HCT116 (cell line): ENCODE measurements at regions not wholly inside any gene's neighbourhood (a gene's known extent, or its start where the extent isn't known, plus 50 kb on each side); places are given as distances from the start of the nearest gene placed in this dataset.

Experiments
- ATAC-seq: fragments of 200-7000 bp; cut with Tn5 transposase; 2 replicates; pipeline ENCODE4 v1.9.1; 2020; ENCODE audit warnings: mild to moderate bottlenecking, moderate library complexity
- BruUV-seq: library from RNA; stranded (reverse); fragments of 400-500 nt; replicated peaks from 2 replicates; lab custom pipeline; 2021; lab: Mats Ljungman, UMichigan
- CTCF ChIA-PET: fragments of 300-600 bp; sonication (Branson Sonifier 250); formaldehyde crosslinking; loops from one replicate; lab custom pipeline; 2021; ENCODE audit warnings: antibody characterized with exemption; lab: Charles Lee
- POLR2A ChIA-PET: fragments of 300-600, 350-600 bp; sonication (Branson Sonifier 250); formaldehyde crosslinking; loops from one replicate; lab custom pipeline; 2021; ENCODE audit warnings: antibody characterized with exemption; lab: Charles Lee
- RAD21 ChIA-PET, 2 experiments: fragments of 300-600 bp; sonication (Branson Sonifier 250); formaldehyde crosslinking; loops; one replicate each; lab custom pipeline; 2023; ENCODE audit warnings: low total read pairs in 2 of 2; ENCODE audit not compliant: uncharacterized antibody in 2 of 2, unreplicated experiment in 2 of 2, low non-redundant PET in 1 of 2; lab: Charles Lee
- DNase-seq: peaks from one replicate; pipeline ENCODE4 v3.0.0-alpha.2; 2010; ENCODE audit warnings: low read depth, low spot score
- H2AFZ ChIP-seq: fragments of 200-600 bp; shearing (Covaris generic), sonication (generic); 2 replicates; pipeline ENCODE4 v1.6.1; 2017; ENCODE audit warnings: low read depth, mixed run types, mixed read lengths, antibody characterized with exemption, low read length; ENCODE audit not compliant: poor library complexity, severe bottlenecking
- H3K27ac ChIP-seq: 2 replicates; pipeline ENCODE4 v1.5.1; 2012; ENCODE audit warnings: low read depth, low read length
- H3K27me3 ChIP-seq: fragments of 200-600 bp; sonication (generic); 2 replicates; pipeline ENCODE4 v1.6.1; 2016; ENCODE audit warnings: mixed run types, low read length, mixed read lengths; ENCODE audit not compliant: insufficient read depth
- H3K36me3 ChIP-seq, 2 experiments: fragments of 200-500 bp in 1 of 2; fragments of 200-600 bp in 1 of 2; sonication (Bioruptor generic) in 1 of 2; sonication (generic) in 1 of 2; 2 replicates each; pipeline versions ENCODE4 v1.5.1 to v1.6.1; 2014 to 2016; ENCODE audit warnings: low read length in 2 of 2, inconsistent platforms in 1 of 2, mixed read lengths in 1 of 2, mixed run types in 1 of 2; ENCODE audit not compliant: insufficient read depth in 2 of 2, control insufficient read depth in 1 of 2
- H3K4me1 ChIP-seq, 2 experiments: fragments of 200-600 bp in 1 of 2; sonication (generic) in 1 of 2; 2 replicates each; pipeline versions ENCODE4 v1.5.1 to v1.6.1; 2012 to 2017; ENCODE audit warnings: low read length in 2 of 2, inconsistent platforms in 1 of 2, mild to moderate bottlenecking in 1 of 2, mixed read lengths in 1 of 2, mixed run types in 1 of 2, moderate library complexity in 1 of 2; ENCODE audit not compliant: insufficient read depth in 2 of 2, control insufficient read depth in 1 of 2
- H3K4me2 ChIP-seq: fragments of 200-600 bp; sonication (generic); 2 replicates; pipeline ENCODE4 v1.6.1; 2017; ENCODE audit warnings: mixed run types, low read length, mixed read lengths
- H3K4me3 ChIP-seq, 2 experiments: fragments of 200-600 bp in 1 of 2; sonication (generic) in 1 of 2; replicated peaks in 1 of 2; 2 replicates each; pipeline ENCODE4 v1.5.1; 2011 to 2016; ENCODE audit warnings: low read length in 2 of 2, control low read depth in 1 of 2, low read depth in 1 of 2, mild to moderate bottlenecking in 1 of 2, mixed read lengths in 1 of 2, mixed run types in 1 of 2
- H3K79me2 ChIP-seq: fragments of 200-600 bp; sonication (generic); 2 replicates; pipeline ENCODE4 v1.6.1; 2017; ENCODE audit warnings: mild to moderate bottlenecking, mixed run types, low read length, moderate library complexity, mixed read lengths; ENCODE audit not compliant: insufficient read depth
- H3K9ac ChIP-seq: fragments of 200-600 bp; sonication (generic); 2 replicates; pipeline ENCODE4 v1.6.1; 2016; ENCODE audit warnings: low read length, mixed read lengths
- H3K9me2 ChIP-seq: fragments of 200-600 bp; sonication (generic), shearing (Covaris generic); 2 replicates; pipeline ENCODE4 v1.6.1; 2017; ENCODE audit warnings: mixed run types, mild to moderate bottlenecking, moderate library complexity; ENCODE audit not compliant: insufficient read depth
- H3K9me3 ChIP-seq, 2 experiments: fragments of 200-500 bp in 1 of 2; fragments of 200-600 bp in 1 of 2; sonication (Bioruptor generic) in 1 of 2; sonication (generic) in 1 of 2; 2 replicates each; pipeline ENCODE4 v1.6.1; 2014 to 2017; ENCODE audit warnings: low read length in 2 of 2, mixed read lengths in 2 of 2, inconsistent platforms in 1 of 2, low read depth in 1 of 2, mild to moderate bottlenecking in 1 of 2, mixed run types in 1 of 2, moderate library complexity in 1 of 2; ENCODE audit not compliant: control insufficient read depth in 1 of 2, insufficient read depth in 1 of 2
- H4K20me1 ChIP-seq: fragments of 200-600 bp; sonication (generic), shearing (Covaris generic); 2 replicates; pipeline ENCODE4 v1.6.1; 2017; ENCODE audit warnings: mixed run types, mild to moderate bottlenecking, moderate library complexity; ENCODE audit not compliant: insufficient read depth
- EZH2phosphoT487 ChIP-seq: fragments of 200-600 bp; IDR thresholded peaks from 2 replicates; pipeline ENCODE4 v1.6.1; 2018; ENCODE audit warnings: antibody characterized with exemption, borderline replicate concordance
- FOSL1 ChIP-seq: IDR thresholded peaks from 2 replicates; pipeline ENCODE4 v1.6.1; 2012; ENCODE audit warnings: low read depth
- POLR2A ChIP-seq: IDR thresholded peaks from 2 replicates; pipeline ENCODE4 v1.7.0; 2011; ENCODE audit warnings: borderline replicate concordance; ENCODE audit not compliant: insufficient read depth, insufficient read length; ENCODE audit errors: extremely low read depth
- RAD21 ChIP-seq: IDR thresholded peaks from 2 replicates; pipeline ENCODE4 v1.6.1; 2012; ENCODE audit warnings: low read depth, mild to moderate bottlenecking
- SIN3A ChIP-seq: IDR thresholded peaks from 2 replicates; pipeline ENCODE4 v1.6.1; 2012; ENCODE audit warnings: low read depth
- YY1 ChIP-seq: IDR thresholded peaks from 2 replicates; pipeline ENCODE4 v1.6.1; 2011; ENCODE audit warnings: low read length, low read depth, moderate library complexity, mild to moderate bottlenecking; ENCODE audit not compliant: insufficient replicate concordance; ENCODE audit errors: extremely low read depth
- ZFX ChIP-seq: fragments of 450-650 bp; IDR thresholded peaks from 2 replicates; pipeline ENCODE4 v1.6.1; 2017
- intact Hi-C: fragments of 100-400 bp; cut with micrococcal nuclease; formaldehyde crosslinking; loops from 2 replicates; pipeline ENCODE4 v1.10.0; 2022
- TF ChIP-seq, protein P1 (sequence below): IDR thresholded peaks from 2 replicates; pipeline ENCODE4 v1.6.1; 2012; ENCODE audit warnings: low read depth
- TF ChIP-seq, protein P2 (sequence below): IDR thresholded peaks from 2 replicates; pipeline ENCODE4 v1.6.1; 2012
- TF ChIP-seq, protein P3 (sequence below): IDR thresholded peaks from 2 replicates; pipeline ENCODE4 v1.6.1; 2011; ENCODE audit warnings: mild to moderate bottlenecking, low read length, moderate library complexity; ENCODE audit not compliant: insufficient replicate concordance; ENCODE audit errors: extremely low read depth

DNA sequence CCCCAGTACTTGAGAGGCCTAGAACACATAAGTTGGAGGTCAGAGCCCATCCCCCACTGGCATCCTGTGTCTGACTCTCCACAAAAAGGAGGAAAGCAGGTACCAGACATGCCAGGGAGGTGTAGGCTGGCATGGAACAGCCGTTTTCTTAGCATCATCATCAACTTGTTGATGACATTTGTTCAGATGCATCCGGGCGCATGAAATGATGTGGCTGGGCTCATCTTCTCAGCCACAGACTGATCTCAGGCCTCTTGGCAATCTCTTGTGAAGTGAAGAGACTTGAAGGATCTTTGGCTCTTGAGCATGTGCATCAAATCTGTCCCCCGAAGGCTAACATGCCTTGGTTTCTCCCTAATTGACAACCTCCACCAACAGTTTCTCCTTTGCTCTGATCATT, 243.3 kb downstream of the TSN start:
- Histone ChIP-seq H3K36me3 (no peaks in the 10 kb centered on the region), H2AFZ (no peak overlapping the region), H3K79me2 (no peaks in the 10 kb centered on the region), H4K20me1 (no peaks in the 10 kb centered on the region), H3K4me2 (no peak overlapping the region), H3K9me3 (no peaks in the 10 kb centered on the region), H3K9ac (no peak overlapping the region), H3K4me1 (no peaks in the 10 kb centered on the region), H3K9me2 (no peaks in the 10 kb centered on the region), H3K4me3 (no peak overlapping the region), H3K27ac (no peak overlapping the region), H3K27me3 (peaks cover 19% of the 10 kb centered on the region)
- no peak for DNase-seq
- intact Hi-C loops = no loop called here
- ATAC-seq = no peak
- ChIA-PET POLR2A (no interaction called here), RAD21 (no interaction called here), CTCF (no interaction called here)
- BruUV-seq = no TSS peak
- TF ChIP-seq EZH2phosphoT487 = no peak
- no peak for TF ChIP-seq YY1
- TF ChIP-seq, protein P1, sequence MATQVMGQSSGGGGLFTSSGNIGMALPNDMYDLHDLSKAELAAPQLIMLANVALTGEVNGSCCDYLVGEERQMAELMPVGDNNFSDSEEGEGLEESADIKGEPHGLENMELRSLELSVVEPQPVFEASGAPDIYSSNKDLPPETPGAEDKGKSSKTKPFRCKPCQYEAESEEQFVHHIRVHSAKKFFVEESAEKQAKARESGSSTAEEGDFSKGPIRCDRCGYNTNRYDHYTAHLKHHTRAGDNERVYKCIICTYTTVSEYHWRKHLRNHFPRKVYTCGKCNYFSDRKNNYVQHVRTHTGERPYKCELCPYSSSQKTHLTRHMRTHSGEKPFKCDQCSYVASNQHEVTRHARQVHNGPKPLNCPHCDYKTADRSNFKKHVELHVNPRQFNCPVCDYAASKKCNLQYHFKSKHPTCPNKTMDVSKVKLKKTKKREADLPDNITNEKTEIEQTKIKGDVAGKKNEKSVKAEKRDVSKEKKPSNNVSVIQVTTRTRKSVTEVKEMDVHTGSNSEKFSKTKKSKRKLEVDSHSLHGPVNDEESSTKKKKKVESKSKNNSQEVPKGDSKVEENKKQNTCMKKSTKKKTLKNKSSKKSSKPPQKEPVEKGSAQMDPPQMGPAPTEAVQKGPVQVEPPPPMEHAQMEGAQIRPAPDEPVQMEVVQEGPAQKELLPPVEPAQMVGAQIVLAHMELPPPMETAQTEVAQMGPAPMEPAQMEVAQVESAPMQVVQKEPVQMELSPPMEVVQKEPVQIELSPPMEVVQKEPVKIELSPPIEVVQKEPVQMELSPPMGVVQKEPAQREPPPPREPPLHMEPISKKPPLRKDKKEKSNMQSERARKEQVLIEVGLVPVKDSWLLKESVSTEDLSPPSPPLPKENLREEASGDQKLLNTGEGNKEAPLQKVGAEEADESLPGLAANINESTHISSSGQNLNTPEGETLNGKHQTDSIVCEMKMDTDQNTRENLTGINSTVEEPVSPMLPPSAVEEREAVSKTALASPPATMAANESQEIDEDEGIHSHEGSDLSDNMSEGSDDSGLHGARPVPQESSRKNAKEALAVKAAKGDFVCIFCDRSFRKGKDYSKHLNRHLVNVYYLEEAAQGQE = no peak
- TF ChIP-seq, protein P2, sequence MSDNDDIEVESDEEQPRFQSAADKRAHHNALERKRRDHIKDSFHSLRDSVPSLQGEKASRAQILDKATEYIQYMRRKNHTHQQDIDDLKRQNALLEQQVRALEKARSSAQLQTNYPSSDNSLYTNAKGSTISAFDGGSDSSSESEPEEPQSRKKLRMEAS = no peak
- no peak for TF ChIP-seq POLR2A
- no peak for TF ChIP-seq SIN3A
- TF ChIP-seq, protein P3, sequence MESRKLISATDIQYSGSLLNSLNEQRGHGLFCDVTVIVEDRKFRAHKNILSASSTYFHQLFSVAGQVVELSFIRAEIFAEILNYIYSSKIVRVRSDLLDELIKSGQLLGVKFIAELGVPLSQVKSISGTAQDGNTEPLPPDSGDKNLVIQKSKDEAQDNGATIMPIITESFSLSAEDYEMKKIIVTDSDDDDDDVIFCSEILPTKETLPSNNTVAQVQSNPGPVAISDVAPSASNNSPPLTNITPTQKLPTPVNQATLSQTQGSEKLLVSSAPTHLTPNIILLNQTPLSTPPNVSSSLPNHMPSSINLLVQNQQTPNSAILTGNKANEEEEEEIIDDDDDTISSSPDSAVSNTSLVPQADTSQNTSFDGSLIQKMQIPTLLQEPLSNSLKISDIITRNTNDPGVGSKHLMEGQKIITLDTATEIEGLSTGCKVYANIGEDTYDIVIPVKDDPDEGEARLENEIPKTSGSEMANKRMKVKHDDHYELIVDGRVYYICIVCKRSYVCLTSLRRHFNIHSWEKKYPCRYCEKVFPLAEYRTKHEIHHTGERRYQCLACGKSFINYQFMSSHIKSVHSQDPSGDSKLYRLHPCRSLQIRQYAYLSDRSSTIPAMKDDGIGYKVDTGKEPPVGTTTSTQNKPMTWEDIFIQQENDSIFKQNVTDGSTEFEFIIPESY = no peak
- no peak for TF ChIP-seq FOSL1
- TF ChIP-seq ZFX = no peak
- no peak for TF ChIP-seq RAD21
